ENCODE measurements at regions not wholly inside any gene's neighbourhood (a gene's known extent, or its start where the extent isn't known, plus 50 kb on each side); places are given as distances from the start of the nearest gene placed in this dataset.

DNA sequence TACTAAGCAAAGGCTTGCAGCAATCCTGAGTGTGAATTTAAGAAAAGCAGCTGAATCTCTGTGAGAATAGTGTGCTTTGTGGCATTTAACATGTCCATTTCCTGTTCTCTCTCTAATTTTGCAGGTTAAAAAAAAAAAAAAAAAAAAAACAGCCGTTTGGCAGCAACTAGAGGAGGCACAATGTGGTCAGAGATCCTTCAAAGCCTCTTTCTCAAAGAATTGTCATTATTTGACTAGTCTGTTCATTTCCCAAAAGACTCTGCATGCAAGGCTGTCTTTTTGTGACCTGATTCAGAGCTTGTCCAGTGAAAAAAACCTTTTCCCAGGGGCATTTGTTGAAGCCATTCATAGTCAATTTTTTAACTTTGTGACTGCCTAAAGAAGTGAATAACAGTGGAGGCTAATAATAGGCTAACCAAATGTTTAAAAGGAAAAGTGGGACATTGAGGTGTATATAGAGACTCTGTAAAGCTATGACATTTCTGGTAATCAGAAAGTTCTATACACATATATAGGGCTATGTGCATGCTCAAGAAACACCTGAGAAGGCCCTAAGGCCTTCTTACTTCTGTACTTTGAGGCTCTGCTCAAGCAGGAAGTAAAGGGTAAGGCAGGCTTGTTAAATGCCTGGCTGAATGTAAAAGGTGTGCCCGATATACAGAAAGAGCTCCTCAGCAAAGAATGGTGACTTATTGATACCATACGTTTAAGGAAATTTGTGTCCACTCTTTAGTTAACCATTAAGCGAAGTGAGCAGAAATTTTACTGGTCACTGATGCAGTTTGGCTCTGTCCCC is 289.6 kb upstream of the RAB6C start:
- TF ChIP-seq, protein P1, sequence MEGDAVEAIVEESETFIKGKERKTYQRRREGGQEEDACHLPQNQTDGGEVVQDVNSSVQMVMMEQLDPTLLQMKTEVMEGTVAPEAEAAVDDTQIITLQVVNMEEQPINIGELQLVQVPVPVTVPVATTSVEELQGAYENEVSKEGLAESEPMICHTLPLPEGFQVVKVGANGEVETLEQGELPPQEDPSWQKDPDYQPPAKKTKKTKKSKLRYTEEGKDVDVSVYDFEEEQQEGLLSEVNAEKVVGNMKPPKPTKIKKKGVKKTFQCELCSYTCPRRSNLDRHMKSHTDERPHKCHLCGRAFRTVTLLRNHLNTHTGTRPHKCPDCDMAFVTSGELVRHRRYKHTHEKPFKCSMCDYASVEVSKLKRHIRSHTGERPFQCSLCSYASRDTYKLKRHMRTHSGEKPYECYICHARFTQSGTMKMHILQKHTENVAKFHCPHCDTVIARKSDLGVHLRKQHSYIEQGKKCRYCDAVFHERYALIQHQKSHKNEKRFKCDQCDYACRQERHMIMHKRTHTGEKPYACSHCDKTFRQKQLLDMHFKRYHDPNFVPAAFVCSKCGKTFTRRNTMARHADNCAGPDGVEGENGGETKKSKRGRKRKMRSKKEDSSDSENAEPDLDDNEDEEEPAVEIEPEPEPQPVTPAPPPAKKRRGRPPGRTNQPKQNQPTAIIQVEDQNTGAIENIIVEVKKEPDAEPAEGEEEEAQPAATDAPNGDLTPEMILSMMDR (IDR thresholded peaks at IDR 0.05; ENCODE audit: low read depth, low read length), result no peak
- in situ Hi-C loops (cut with HindIII; ENCODE audit: low sequenced_read_pairs), result no loop called here
- no peak for DNase-seq (ENCODE audit: low read depth, low spot score)
- H3K4me3 ChIP-seq (ENCODE audit: low read depth, low read length), result no peak overlapping the region

DNA sequence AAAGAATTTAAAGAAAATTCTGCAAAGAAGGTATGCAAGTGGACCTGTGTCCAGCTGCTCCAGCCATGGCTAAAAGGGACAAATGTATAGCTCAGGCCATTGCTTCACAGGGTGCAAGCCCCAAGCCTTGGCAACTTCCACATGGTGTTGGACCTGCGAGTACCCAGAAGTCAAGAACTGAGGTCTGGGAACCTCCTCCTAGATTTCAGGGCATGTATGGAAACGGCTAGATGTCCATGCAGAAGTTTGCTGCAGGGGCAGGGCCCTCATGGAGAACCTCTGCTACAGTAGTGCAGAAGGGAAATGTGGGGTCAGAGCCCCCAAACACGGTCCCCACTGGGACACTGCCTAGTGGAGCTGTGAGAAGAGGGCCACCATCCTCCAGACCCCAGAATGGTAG is 284.0 kb upstream of the RAB6C start:
- TF ChIP-seq, protein P1 (IDR thresholded peaks at IDR 0.05; ENCODE audit: low read depth, low read length), result no peak
- no peak for DNase-seq (ENCODE audit: low read depth, low spot score)
- in situ Hi-C loops (cut with HindIII; ENCODE audit: low sequenced_read_pairs), result no loop called here
- no peak overlapping the region for H3K4me3 ChIP-seq (ENCODE audit: low read depth, low read length)

DNA sequence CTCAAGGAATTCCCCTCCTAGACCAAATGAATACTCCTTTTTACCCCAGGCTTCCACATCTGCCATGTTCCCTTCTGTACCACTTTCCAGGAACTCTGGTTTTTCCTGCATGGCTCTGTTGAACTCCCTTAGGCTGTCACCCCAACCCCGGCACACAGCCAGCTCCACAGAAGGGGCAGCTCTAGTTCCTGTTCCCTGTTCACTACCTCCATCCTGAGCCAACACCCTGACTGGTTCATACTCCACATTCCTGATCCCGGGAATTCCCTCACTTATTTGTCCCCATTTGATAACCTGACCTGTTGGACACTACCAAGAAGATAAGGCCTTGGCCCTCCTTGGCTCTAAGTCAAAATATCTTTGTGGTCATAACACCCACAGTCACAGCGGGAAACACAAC is 280.9 kb upstream of the RAB6C start:
- DNase-seq (ENCODE audit: low read depth, low spot score), result no peak
- in situ Hi-C loops (cut with HindIII; ENCODE audit: low sequenced_read_pairs), result no loop called here
- no peak overlapping the region for H3K4me3 ChIP-seq (ENCODE audit: low read depth, low read length)
- TF ChIP-seq, protein P1 (IDR thresholded peaks at IDR 0.05; ENCODE audit: low read depth, low read length), result no peak

DNA sequence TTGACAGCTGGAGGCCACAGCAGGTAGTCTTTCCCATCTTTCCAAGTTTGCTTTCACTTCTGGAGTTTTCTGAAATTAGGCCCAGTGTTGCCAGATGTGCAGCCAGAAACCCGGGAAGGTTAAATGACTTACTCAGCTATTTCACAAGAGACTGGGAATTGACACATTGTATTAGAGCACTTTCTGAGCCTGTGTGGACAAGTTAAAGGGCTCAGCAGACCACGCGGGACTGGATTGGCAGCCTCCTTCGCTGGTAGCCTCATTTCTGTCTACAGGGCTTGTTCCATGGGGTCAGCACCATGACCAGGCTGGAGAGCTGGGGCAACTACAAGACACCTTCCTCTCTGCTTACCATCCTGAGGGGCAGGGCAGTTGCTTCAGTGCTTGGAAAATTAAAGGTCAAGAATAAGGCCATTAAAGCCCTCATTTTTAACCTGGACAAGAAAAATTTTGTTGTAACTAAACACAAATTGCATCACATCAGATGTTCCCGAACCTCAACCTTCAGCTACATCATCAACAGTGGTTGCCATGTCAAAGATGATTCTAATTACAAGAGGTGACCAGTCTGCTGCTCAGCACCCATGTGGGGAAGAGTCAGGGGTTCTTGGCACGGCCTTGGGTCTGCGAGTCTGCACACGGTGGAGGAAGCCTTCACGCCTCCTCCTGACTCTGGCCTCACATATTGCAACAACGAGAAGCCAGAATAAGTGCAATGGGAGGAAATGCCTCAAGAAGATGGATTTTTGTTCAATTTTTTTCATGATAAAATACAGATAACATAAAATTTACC is 279.5 kb upstream of the RAB6C start:
- no peak for DNase-seq (ENCODE audit: low read depth, low spot score)
- in situ Hi-C loops (cut with HindIII; ENCODE audit: low sequenced_read_pairs), result no loop called here
- TF ChIP-seq, protein P1 (IDR thresholded peaks at IDR 0.05; ENCODE audit: low read depth, low read length), result no peak
- no peak overlapping the region for H3K4me3 ChIP-seq (ENCODE audit: low read depth, low read length)

DNA sequence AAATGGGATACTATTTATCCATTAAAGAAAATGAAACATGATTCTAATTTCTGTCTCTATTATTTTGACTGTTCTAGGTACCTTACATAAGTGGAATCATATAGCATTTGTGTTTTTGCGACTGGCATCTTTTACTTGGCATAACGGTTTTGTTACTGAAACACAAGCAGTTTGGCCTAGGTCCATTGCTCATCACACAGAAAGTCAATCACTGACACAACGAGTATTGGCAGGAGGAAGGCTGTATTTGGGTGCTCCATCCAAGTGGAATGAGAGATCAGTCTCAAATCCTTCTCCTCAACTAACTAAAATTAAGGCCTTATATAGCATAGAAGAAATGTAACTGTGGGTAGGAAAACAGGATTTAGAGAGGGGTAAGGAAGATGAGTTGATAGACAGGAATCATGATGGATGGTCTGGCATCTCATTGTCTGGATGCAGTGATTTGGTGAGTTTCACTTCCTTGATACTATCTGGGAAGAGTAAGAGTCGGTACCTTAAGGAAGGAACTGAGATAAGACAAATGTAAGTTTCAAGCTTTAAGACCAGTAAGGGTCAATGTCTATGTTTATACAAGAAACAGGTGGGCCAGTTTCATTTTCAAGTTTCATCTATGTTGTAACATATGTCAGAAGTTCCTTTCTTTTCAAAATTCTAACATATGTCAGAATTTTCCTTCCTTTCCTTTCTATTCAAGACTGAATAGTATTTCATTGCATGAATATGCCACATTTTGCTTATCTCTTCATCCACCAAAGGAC is 276.9 kb upstream of the RAB6C start:
- no peak for DNase-seq (ENCODE audit: low read depth, low spot score)
- in situ Hi-C loops (cut with HindIII; ENCODE audit: low sequenced_read_pairs), result no loop called here
- TF ChIP-seq, protein P1 (IDR thresholded peaks at IDR 0.05; ENCODE audit: low read depth, low read length), result no peak
- no peak overlapping the region for H3K4me3 ChIP-seq (ENCODE audit: low read depth, low read length)

DNA sequence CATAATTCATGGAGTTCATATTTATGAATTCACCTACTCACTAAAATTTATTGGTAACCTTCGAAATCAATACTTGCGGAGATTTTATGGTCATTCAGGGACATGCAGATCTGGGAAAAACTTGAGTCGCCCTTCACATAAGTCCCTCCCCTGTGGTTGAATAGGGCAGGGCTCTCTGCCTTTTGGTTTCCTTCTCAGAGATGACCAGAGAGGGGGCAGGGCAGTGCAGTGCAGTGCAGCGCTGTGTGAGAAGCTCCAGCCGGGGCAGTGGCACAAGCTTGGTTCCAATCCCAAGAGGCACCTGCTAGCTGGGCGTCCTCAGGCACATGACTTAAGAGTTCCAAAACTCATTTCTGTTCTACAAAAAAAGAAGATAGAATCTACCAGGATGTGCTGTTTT is 274.4 kb upstream of the RAB6C start:
- in situ Hi-C loops (cut with HindIII; ENCODE audit: low sequenced_read_pairs), result no loop called here
- DNase-seq (ENCODE audit: low read depth, low spot score), result no peak
- TF ChIP-seq, protein P1 (IDR thresholded peaks at IDR 0.05; ENCODE audit: low read depth, low read length), result no peak
- no peak overlapping the region for H3K4me3 ChIP-seq (ENCODE audit: low read depth, low read length)
